ENCODE measurements at regions not wholly inside any gene's neighbourhood (a gene's known extent, or its start where the extent isn't known, plus 50 kb on each side); places are given as distances from the start of the nearest gene placed in this dataset.

DNA sequence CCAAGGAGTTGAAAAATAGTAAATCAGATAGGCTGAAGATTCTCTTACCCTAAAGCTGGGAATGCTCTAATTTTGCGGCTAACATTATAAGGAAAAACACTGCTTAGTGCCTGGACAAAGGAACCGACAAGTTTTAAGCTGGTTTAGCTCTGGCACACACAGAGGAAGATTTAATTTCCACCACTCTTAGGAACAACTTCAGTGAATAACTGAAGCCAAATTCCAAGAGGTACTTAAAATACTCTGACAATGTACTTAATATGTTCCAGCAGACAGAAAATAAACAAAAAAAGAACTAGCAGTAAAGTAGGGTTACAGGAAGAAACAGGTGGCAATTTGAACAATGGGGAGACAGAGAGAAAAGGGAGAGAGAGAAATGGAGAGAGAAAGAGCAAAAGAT is 340.8 kb upstream of the NDST4 start:
- TF ChIP-seq, protein P1, sequence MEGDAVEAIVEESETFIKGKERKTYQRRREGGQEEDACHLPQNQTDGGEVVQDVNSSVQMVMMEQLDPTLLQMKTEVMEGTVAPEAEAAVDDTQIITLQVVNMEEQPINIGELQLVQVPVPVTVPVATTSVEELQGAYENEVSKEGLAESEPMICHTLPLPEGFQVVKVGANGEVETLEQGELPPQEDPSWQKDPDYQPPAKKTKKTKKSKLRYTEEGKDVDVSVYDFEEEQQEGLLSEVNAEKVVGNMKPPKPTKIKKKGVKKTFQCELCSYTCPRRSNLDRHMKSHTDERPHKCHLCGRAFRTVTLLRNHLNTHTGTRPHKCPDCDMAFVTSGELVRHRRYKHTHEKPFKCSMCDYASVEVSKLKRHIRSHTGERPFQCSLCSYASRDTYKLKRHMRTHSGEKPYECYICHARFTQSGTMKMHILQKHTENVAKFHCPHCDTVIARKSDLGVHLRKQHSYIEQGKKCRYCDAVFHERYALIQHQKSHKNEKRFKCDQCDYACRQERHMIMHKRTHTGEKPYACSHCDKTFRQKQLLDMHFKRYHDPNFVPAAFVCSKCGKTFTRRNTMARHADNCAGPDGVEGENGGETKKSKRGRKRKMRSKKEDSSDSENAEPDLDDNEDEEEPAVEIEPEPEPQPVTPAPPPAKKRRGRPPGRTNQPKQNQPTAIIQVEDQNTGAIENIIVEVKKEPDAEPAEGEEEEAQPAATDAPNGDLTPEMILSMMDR (IDR thresholded peaks at IDR 0.05), result no peak
- no peak for TF ChIP-seq POLR2A (IDR thresholded peaks at IDR 0.05)
